HEK293 (cell line): ENCODE measurements at regions not wholly inside any gene's neighbourhood (a gene's known extent, or its start where the extent isn't known, plus 50 kb on each side); places are given as distances from the start of the nearest gene placed in this dataset.

ENCODE experiments used
- CTCF ChIA-PET: fragments of 350-600 bp; formaldehyde crosslinking; extraction: SDS; loops from one replicate; lab custom pipeline; 2021; ENCODE audit warnings: antibody characterized with exemption; lab: Yijun Ruan, JAX
- POLR2A ChIA-PET: fragments of 300-600 bp; formaldehyde crosslinking; extraction: SDS; loops from one replicate; lab custom pipeline; 2020; ENCODE audit warnings: antibody characterized with exemption, inconsistent platforms; lab: Yijun Ruan, JAX
- H3K27ac ChIP-seq: fragments of 200-500 bp; sonication (Bioruptor generic); 2 replicates; pipeline ENCODE4 v1.5.1; 2014; ENCODE audit warnings: low read depth, low read length, control low read depth, inconsistent platforms; ENCODE audit errors: extremely low read depth
- H3K36me3 ChIP-seq, 2 experiments: fragments of 200-500 bp in 1 of 2; sonication (Bioruptor generic) in 1 of 2; 1 replicate in 1 of 2; 2 replicates in 1 of 2; pipeline ENCODE4 v1.5.1; 2014 to 2017; ENCODE audit warnings: inconsistent platforms in 2 of 2, low read length in 2 of 2; ENCODE audit not compliant: control insufficient read depth in 2 of 2, insufficient read depth in 1 of 2
- H3K4me1 ChIP-seq: fragments of 200-500 bp; sonication (Bioruptor generic); 2 replicates; pipeline ENCODE4 v1.5.1; 2014; ENCODE audit warnings: mild to moderate bottlenecking, low read length, inconsistent platforms; ENCODE audit not compliant: control insufficient read depth, insufficient read depth
- H3K4me3 ChIP-seq: 2 replicates; pipeline ENCODE4 v1.5.1; 2011; ENCODE audit warnings: low read depth, mild to moderate bottlenecking, control low read depth, low read length, moderate library complexity
- H3K9me3 ChIP-seq: fragments of 200-500 bp; sonication (Bioruptor generic); 2 replicates; pipeline ENCODE4 v1.5.1; 2014; ENCODE audit warnings: low read depth, low read length, inconsistent platforms; ENCODE audit not compliant: control insufficient read depth, insufficient read depth
- ATF2 ChIP-seq: fragments of 450-650 bp; formaldehyde crosslinking; IDR thresholded peaks from 2 replicates; pipeline ENCODE4 v1.5.1; 2016; ENCODE audit warnings: missing biosample characterization, missing genetic modification characterization, low read depth
- BCL11A ChIP-seq: fragments of 450-650 bp; formaldehyde crosslinking; IDR thresholded peaks from 2 replicates; pipeline ENCODE4 v1.5.1; 2016; ENCODE audit warnings: low read depth, missing biosample characterization, missing genetic modification characterization
- FEZF1 ChIP-seq: fragments of 450-650 bp; formaldehyde crosslinking; IDR thresholded peaks from 2 replicates; pipeline ENCODE4 v1.5.1; 2016; ENCODE audit warnings: missing biosample characterization, missing genetic modification characterization
- GFI1B ChIP-seq: fragments of 450-650 bp; formaldehyde crosslinking; IDR thresholded peaks from 2 replicates; pipeline ENCODE4 v1.5.1; 2016; ENCODE audit warnings: missing biosample characterization, missing genetic modification characterization
- GLIS2 ChIP-seq: fragments of 450-650 bp; formaldehyde crosslinking; IDR thresholded peaks from 2 replicates; pipeline ENCODE4 v1.5.1; 2016; ENCODE audit warnings: missing biosample characterization, missing genetic modification characterization
- HOXD13 ChIP-seq: sonication (generic); formaldehyde crosslinking; IDR thresholded peaks from 2 replicates; pipeline ENCODE4 v1.8.0; 2022; ENCODE audit warnings: missing genetic modification reagents, borderline replicate concordance
- INSM2 ChIP-seq: fragments of 450-650 bp; formaldehyde crosslinking; IDR thresholded peaks from 2 replicates; pipeline ENCODE4 v1.5.1; 2016; ENCODE audit warnings: missing biosample characterization, missing genetic modification characterization
- KLF8 ChIP-seq: fragments of 450-650 bp; formaldehyde crosslinking; IDR thresholded peaks from 2 replicates; pipeline ENCODE4 v1.5.1; 2016; ENCODE audit warnings: missing biosample characterization, missing genetic modification characterization
- OVOL3 ChIP-seq: fragments of 450-650 bp; formaldehyde crosslinking; IDR thresholded peaks from 2 replicates; pipeline ENCODE4 v1.5.1; 2016; ENCODE audit warnings: missing biosample characterization, missing genetic modification characterization
- SCRT1 ChIP-seq: fragments of 450-650 bp; formaldehyde crosslinking; IDR thresholded peaks from 2 replicates; pipeline ENCODE4 v1.5.1; 2016; ENCODE audit warnings: missing biosample characterization, missing genetic modification characterization, borderline replicate concordance
- WT1 ChIP-seq: fragments of 450-650 bp; formaldehyde crosslinking; IDR thresholded peaks from 2 replicates; pipeline ENCODE4 v1.5.1; 2016; ENCODE audit warnings: missing biosample characterization, missing genetic modification characterization
- ZBTB1 ChIP-seq: fragments of 450-650 bp; formaldehyde crosslinking; IDR thresholded peaks from 2 replicates; pipeline ENCODE4 v1.5.1; 2016; ENCODE audit warnings: missing biosample characterization, missing genetic modification characterization
- ZNF10 ChIP-seq: fragments of 450-650 bp; formaldehyde crosslinking; IDR thresholded peaks from 2 replicates; pipeline ENCODE4 v1.5.1; 2017; ENCODE audit warnings: missing biosample characterization, missing genetic modification characterization
- ZNF2 ChIP-seq: fragments of 450-650 bp; formaldehyde crosslinking; IDR thresholded peaks from 2 replicates; pipeline ENCODE4 v1.5.1; 2016; ENCODE audit warnings: missing biosample characterization, missing genetic modification characterization
- ZNF311 ChIP-seq: fragments of 450-650 bp; formaldehyde crosslinking; IDR thresholded peaks from 2 replicates; pipeline ENCODE4 v1.5.1; 2017; ENCODE audit warnings: missing biosample characterization, missing genetic modification characterization, borderline replicate concordance
- ZNF366 ChIP-seq: fragments of 450-650 bp; formaldehyde crosslinking; conservative IDR thresholded peaks from 2 replicates; pipeline ENCODE4 v1.5.1; 2016; ENCODE audit warnings: missing biosample characterization, missing genetic modification characterization
- ZNF391 ChIP-seq: fragments of 450-650 bp; formaldehyde crosslinking; IDR thresholded peaks from 2 replicates; pipeline ENCODE4 v1.5.1; 2016; ENCODE audit warnings: low read depth, missing biosample characterization, missing genetic modification characterization, borderline replicate concordance
- ZNF394 ChIP-seq: fragments of 450-650 bp; formaldehyde crosslinking; IDR thresholded peaks from 2 replicates; pipeline ENCODE4 v1.5.1; 2016; ENCODE audit warnings: missing biosample characterization, missing genetic modification characterization, mild to moderate bottlenecking, moderate library complexity, borderline replicate concordance
- ZNF560 ChIP-seq: fragments of 450-650 bp; formaldehyde crosslinking; IDR thresholded peaks from 2 replicates; pipeline ENCODE4 v1.5.1; 2017; ENCODE audit warnings: missing biosample characterization, missing genetic modification characterization, borderline replicate concordance
- ZNF610 ChIP-seq: fragments of 450-650 bp; formaldehyde crosslinking; IDR thresholded peaks from 2 replicates; pipeline ENCODE4 v1.5.1; 2016; ENCODE audit warnings: missing biosample characterization, missing genetic modification characterization, borderline replicate concordance
- ZNF629 ChIP-seq: fragments of 450-650 bp; formaldehyde crosslinking; IDR thresholded peaks from 2 replicates; pipeline ENCODE4 v1.5.1; 2017; ENCODE audit warnings: missing biosample characterization, missing genetic modification characterization
- ZNF768 ChIP-seq: fragments of 450-650 bp; formaldehyde crosslinking; IDR thresholded peaks from 2 replicates; pipeline ENCODE4 v1.5.1; 2018; ENCODE audit warnings: missing biosample characterization, mild to moderate bottlenecking, missing genetic modification characterization
- ZXDB ChIP-seq: fragments of 450-650 bp; formaldehyde crosslinking; IDR thresholded peaks from 2 replicates; pipeline ENCODE4 v1.5.1; 2016; ENCODE audit warnings: missing biosample characterization, missing genetic modification characterization
- TF ChIP-seq, protein P1 (sequence below): fragments of 450-650 bp; formaldehyde crosslinking; IDR thresholded peaks from 2 replicates; pipeline ENCODE4 v1.5.1; 2016; ENCODE audit warnings: missing biosample characterization, missing genetic modification characterization
- TF ChIP-seq, protein P2 (sequence below): fragments of 450-650 bp; IDR thresholded peaks from 2 replicates; pipeline ENCODE4 v1.5.1; 2018; ENCODE audit warnings: missing biosample characterization, mild to moderate bottlenecking, missing genetic modification characterization
- TF ChIP-seq, protein P3 (sequence below): fragments of 450-650 bp; formaldehyde crosslinking; IDR thresholded peaks from 2 replicates; pipeline ENCODE4 v1.5.1; 2016; ENCODE audit warnings: missing biosample characterization, missing genetic modification characterization
- TF ChIP-seq, protein P4 (sequence below): fragments of 450-650 bp; formaldehyde crosslinking; IDR thresholded peaks from 2 replicates; pipeline ENCODE4 v1.5.1; 2016; ENCODE audit warnings: missing biosample characterization, missing genetic modification characterization

- Histone ChIP-seq H3K27ac (peak overlapping the region; percentile 80), H3K9me3 (no peaks in the 10 kb centered on the region), H3K4me1 (peaks cover 47% of the 10 kb centered on the region), H3K36me3 (no peaks in the 10 kb centered on the region), H3K4me3 (no peak overlapping the region)
- CTCF ChIA-PET: interaction anchor here (0.5 to 1.3 kb wide), 4 partner anchors 135 to 1687 kb away, joined by 3 to 8 read pairs (median 6); partner anchors contain the start of gene ALDH7A1
- POLR2A ChIA-PET: interaction anchor here (1.3 to 2.2 kb wide), 3 partner anchors 161 to 280 kb away, joined by 3 to 15 read pairs (median 3); no protein-coding TSS in a partner anchor
- TF ChIP-seq, protein P1, sequence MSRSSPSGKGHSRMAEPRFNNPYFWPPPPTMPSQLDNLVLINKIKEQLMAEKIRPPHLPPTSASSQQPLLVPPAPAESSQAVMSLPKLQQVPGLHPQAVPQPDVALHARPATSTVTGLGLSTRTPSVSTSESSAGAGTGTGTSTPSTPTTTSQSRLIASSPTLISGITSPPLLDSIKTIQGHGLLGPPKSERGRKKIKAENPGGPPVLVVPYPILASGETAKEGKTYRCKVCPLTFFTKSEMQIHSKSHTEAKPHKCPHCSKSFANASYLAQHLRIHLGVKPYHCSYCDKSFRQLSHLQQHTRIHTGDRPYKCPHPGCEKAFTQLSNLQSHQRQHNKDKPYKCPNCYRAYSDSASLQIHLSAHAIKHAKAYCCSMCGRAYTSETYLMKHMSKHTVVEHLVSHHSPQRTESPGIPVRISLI (tag by site-specific recombination): peak; percentile 90
- peak; percentile 86 for TF ChIP-seq ZNF391 (tag by site-specific recombination)
- TF ChIP-seq WT1 (tag by site-specific recombination): peak; percentile 88
- peak; percentile 74 for TF ChIP-seq ATF2
- peak; percentile 98 for TF ChIP-seq FEZF1 (tag by site-specific recombination)
- 0 out of 2 replicates have a peak, but pooled peaks have one; percentile 58 for TF ChIP-seq ZNF610 (tag by site-specific recombination)
- TF ChIP-seq ZNF394: peak; percentile 82
- peak; percentile 96 for TF ChIP-seq ZXDB (tag by site-specific recombination)
- peak; percentile 70 for TF ChIP-seq BCL11A (tag by site-specific recombination)
- TF ChIP-seq ZNF2 (tag by site-specific recombination): peak; percentile 87
- TF ChIP-seq ZNF768 (tag by site-specific recombination): no peak
- no peak for TF ChIP-seq ZNF311
- TF ChIP-seq, protein P2, sequence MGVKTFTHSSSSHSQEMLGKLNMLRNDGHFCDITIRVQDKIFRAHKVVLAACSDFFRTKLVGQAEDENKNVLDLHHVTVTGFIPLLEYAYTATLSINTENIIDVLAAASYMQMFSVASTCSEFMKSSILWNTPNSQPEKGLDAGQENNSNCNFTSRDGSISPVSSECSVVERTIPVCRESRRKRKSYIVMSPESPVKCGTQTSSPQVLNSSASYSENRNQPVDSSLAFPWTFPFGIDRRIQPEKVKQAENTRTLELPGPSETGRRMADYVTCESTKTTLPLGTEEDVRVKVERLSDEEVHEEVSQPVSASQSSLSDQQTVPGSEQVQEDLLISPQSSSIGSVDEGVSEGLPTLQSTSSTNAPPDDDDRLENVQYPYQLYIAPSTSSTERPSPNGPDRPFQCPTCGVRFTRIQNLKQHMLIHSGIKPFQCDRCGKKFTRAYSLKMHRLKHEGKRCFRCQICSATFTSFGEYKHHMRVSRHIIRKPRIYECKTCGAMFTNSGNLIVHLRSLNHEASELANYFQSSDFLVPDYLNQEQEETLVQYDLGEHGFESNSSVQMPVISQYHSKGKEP (tag by site-specific recombination): peak; percentile 75
- no peak for TF ChIP-seq ZNF560 (tag by site-specific recombination)
- peak; percentile 100 for TF ChIP-seq ZNF366 (tag by site-specific recombination)
- TF ChIP-seq INSM2 (tag by site-specific recombination): peak; percentile 97
- TF ChIP-seq HOXD13 (CRISPR knock-in tag): peak; percentile 35; the same call in 1 of the 2 replicates
- peak; percentile 96 for TF ChIP-seq ZNF629 (tag by site-specific recombination)
- peak; percentile 51; the same call in 1 of the 2 replicates for TF ChIP-seq GLIS2
- TF ChIP-seq, protein P3, sequence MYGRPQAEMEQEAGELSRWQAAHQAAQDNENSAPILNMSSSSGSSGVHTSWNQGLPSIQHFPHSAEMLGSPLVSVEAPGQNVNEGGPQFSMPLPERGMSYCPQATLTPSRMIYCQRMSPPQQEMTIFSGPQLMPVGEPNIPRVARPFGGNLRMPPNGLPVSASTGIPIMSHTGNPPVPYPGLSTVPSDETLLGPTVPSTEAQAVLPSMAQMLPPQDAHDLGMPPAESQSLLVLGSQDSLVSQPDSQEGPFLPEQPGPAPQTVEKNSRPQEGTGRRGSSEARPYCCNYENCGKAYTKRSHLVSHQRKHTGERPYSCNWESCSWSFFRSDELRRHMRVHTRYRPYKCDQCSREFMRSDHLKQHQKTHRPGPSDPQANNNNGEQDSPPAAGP (tag by site-specific recombination): peak; percentile 84
- 0 out of 2 replicates have a peak, but pooled peaks have one; percentile 10 for TF ChIP-seq SCRT1 (tag by site-specific recombination)
- TF ChIP-seq OVOL3 (tag by site-specific recombination): peak; percentile 76
- peak; percentile 89 for TF ChIP-seq ZNF10 (tag by site-specific recombination)
- TF ChIP-seq GFI1B (tag by site-specific recombination): peak; percentile 32
- TF ChIP-seq, protein P4, sequence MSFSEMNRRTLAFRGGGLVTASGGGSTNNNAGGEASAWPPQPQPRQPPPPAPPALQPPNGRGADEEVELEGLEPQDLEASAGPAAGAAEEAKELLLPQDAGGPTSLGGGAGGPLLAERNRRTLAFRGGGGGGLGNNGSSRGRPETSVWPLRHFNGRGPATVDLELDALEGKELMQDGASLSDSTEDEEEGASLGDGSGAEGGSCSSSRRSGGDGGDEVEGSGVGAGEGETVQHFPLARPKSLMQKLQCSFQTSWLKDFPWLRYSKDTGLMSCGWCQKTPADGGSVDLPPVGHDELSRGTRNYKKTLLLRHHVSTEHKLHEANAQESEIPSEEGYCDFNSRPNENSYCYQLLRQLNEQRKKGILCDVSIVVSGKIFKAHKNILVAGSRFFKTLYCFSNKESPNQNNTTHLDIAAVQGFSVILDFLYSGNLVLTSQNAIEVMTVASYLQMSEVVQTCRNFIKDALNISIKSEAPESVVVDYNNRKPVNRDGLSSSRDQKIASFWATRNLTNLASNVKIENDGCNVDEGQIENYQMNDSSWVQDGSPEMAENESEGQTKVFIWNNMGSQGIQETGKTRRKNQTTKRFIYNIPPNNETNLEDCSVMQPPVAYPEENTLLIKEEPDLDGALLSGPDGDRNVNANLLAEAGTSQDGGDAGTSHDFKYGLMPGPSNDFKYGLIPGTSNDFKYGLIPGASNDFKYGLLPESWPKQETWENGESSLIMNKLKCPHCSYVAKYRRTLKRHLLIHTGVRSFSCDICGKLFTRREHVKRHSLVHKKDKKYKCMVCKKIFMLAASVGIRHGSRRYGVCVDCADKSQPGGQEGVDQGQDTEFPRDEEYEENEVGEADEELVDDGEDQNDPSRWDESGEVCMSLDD (tag by site-specific recombination): no peak
- peak; percentile 82; the same call in 1 of the 2 replicates for TF ChIP-seq ZBTB1 (tag by site-specific recombination)
- TF ChIP-seq KLF8 (tag by site-specific recombination): peak; percentile 77
Measured at GRCh38 chr5:124908581-124909451, 162.4 kb upstream of the ZNF608 start.
